Left cardiac atrium (tissue), 4 donors: ENCODE measurements at regions not wholly inside any gene's neighbourhood (a gene's known extent, or its start where the extent isn't known, plus 50 kb on each side); places are given as distances from the start of the nearest gene placed in this dataset.

Experiments used
- ATAC-seq, 2 donors: fragments of 200-7000 bp; cut with Tn5 transposase; one replicate each; pipeline ENCODE4 v1.9.1; 2020; ENCODE audit warnings: mild to moderate bottlenecking in 2 of 2, moderate library complexity in 2 of 2
- DNase-seq: peaks from one replicate; pipeline ENCODE4 v3.0.0-alpha.2; 2020
- intact Hi-C, 2 donors: fragments of 100-400 bp; cut with DNase I; formaldehyde crosslinking; loops; one replicate each; pipeline versions ENCODE4 v1.14.1 to v1.15.1; 2022 to 2023
- donor health status: DM: no; HTN: yes; CAD: no.
- donor health status: DM: no; HTN: yes; CAD: no; lungs with severe emphysema.
- donor health status: DM: yes; HTN: yes; CAD: no.
- donor health status: Dilated cardiomyopathy.

DNA sequence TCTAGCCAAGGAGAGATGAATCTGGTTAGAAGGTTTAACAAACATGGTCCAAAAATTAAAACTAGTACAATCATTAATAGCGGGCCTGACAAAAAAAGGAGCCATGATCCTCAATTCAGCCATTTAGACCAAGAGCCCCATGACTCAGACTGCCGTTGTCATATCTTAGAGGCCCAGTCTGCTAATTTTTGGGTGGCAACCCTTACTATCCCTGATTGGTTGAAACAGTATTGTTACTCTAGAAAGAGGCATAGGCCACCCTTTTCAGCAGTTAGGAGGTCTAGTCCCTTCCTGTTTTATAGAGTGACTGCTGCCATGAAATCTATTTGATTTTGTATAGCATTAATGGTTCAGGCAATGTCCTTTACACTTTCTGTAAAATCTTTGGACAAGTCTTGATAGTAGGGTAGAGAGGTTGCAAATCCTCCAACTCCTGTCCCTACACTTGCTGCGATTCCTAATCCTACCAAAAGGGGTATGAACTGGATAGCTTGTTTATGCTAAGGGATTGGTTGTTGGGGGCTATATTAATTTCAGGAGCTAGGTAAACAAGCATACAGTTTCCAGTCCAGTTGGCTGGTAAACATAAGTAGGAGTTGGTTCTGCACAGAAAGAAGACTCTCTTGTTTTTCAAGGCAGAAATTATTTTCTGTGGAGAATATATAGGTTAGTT is 1056.3 kb upstream of the CNTN5 start:
- no peak for DNase-seq
- intact Hi-C loops: no loop called here
- ATAC-seq: no peak

GRCh38 chr11:97965849-97966646 is 1054.7 kb upstream of the CNTN5 start:
- DNase-seq (no peak), ATAC-seq (peak; percentile 27 to 93)
- intact Hi-C loops: no loop called here

GRCh38 chr11:97966901-97967300 is 1053.8 kb upstream of the CNTN5 start:
- intact Hi-C loops: no loop called here
- no peak for ATAC-seq

GRCh38 chr11:97968071-97968470 is 1052.7 kb upstream of the CNTN5 start:
- DNase-seq: no peak
- no peak for ATAC-seq
- intact Hi-C loops: no loop called here

More at GRCh38 chr11:97966901-97967300, 1053.8 kb upstream of the CNTN5 start:
- no peak for DNase-seq

- intact Hi-C loops: no loop called here
- ATAC-seq (no peak), DNase-seq (no peak)
Observed at GRCh38 chr11:97972731-97973130, 1048.0 kb upstream of the CNTN5 start.

DNA sequence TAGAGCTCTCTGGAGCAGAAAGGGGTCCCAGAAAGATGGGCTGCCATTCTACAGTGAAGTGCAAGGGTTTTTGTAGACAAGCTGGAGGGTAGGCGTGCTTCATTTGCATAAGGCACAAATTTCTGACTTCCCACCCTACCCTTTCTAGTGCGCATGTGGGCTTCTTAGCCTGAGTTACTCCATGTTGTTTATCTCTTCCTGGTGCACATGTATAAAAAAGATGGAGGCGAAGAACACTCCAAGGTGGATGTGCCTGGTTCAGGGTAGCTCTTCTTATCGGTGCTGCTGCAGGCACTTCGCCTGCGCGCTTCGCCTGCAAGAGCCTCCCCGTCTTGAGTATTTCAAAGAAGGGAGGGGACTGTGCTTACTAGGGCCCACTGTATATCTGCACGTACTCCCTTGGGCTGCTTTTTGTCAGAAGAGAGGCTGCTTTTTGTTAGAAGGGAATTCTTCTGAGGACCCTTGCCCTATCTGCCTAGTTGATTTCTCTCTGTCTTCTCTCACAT is 1047.3 kb upstream of the CNTN5 start:
- intact Hi-C loops: no loop called here
- ATAC-seq (no peak), DNase-seq (no peak)

- ATAC-seq (no peak), DNase-seq (no peak)
- intact Hi-C loops: no loop called here
Observed at GRCh38 chr11:97974798-97975498, 1045.8 kb upstream of the CNTN5 start.

- intact Hi-C loops: no loop called here
- no peak for ATAC-seq
- DNase-seq: no peak
Observed at GRCh38 chr11:97977726-97978125, 1043.0 kb upstream of the CNTN5 start.

DNA sequence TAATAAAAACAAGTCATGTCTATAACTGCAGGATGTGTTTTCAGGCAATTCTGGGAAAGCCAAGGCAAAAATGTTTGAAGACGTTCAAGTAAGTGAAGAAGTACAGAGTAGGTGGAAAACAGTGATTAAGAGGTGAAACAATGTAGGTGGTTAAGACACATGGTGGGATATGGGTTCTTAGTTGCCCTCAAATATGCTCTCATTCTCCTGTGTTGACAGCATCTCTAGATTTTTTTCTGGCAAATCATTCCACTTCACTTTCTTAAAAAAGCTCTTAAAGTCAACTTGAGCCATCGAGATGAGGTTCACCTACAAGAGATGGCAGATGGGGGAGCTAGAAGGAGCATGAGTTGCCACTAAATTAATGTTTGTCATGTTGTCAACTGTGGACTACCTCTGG is 1041.0 kb upstream of the CNTN5 start:
- ATAC-seq (no peak), DNase-seq (no peak)
- intact Hi-C loops: no loop called here

GRCh38 chr11:97982512-97982911 is 1038.2 kb upstream of the CNTN5 start:
- intact Hi-C loops: no loop called here
- DNase-seq (no peak), ATAC-seq (no peak)

DNA sequence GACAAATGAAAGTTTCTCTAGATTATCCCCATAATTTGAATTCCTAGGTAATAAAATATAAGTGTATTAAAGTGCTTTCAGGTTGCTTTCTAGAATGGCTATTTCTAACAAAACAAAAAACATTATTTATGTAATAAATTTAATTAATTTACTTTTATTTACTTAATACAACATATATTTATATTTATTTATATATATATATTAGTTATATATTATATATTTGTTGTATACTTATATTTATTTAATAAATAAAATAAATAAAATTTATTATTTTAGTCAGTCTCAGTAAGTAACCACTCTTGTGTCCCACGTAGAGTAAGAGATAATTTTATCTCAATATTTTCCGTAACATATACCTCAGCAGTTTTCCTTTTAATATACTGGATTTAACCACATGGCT is 1031.6 kb upstream of the CNTN5 start:
- DNase-seq (no peak), ATAC-seq (no peak)
- intact Hi-C loops: no loop called here

DNA sequence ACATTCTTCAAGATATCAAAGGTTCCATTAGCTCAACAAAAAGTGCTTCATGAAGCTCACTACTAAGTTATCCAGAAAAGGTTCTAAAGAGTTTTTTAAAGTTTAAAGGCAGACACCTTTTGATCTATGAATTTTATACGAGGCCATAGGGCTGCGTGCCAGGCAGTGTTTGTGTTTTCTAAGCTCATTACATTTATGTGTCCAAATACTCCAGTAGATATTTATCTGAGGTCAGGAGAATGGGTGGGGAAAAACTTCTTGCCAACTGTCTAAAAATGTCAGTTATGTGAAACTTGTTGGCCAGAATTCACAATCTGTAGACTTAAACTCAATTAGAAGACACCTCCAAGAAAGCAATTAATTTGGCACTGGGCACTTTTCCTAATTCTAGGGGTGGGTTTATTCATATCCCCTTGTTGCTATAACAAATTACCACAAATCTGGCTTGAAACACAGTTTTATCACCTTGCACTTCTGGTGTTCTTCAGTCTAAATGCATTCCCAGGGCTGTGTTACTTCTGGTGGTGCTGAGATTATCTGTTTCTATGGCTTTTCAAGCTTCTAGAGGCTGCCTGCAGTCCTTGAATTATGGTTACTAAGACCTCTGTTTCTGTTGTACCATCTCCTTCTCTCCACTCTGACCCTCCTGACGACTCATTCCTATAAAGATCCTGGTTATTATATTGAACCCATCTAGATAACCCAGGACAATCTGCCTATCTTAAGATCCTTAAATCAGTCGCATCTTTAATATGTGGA is 1030.4 kb upstream of the CNTN5 start:
- intact Hi-C loops: no loop called here
- DNase-seq (no peak), ATAC-seq (no peak)

DNA sequence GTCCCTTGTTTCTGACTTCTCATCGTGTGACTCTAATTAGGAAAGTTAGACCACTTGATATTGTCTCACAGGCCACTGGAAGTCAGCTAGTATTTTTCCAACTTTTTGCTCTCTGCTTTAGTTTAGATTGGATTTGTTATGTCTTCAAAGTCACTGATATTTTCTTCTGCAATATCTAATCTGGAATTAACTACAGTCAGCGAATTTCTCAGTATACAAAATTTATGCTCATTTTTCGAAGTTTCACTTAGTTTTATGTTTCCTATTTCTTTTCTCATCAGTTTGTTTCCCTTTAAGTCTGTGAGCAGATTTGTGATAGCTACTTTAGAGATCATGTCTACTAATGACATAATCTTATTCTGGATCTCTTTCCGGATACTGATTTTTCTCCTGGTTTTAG is 1027.2 kb upstream of the CNTN5 start:
- DNase-seq (no peak), ATAC-seq (no peak)
- intact Hi-C loops: no loop called here

DNA sequence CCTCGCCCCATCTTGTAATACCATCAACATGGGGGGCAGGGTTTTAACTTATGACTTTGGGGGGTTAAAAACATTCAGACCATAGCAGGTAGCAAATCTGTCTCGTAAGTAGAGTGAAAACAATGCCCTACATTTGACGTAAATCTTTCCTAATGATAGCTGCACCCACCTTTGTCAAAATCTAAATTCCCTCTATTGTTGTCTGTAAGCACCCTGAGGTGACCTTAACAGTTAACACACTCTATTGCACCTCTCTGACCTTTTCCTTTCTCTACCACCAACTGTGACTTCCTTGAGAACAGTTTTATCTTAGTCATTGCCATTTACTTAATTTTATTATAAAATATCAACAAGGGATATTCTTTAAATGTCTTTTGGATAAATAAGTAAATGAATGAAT is 1024.9 kb upstream of the CNTN5 start:
- ATAC-seq (no peak), DNase-seq (no peak)
- intact Hi-C loops: no loop called here

DNA sequence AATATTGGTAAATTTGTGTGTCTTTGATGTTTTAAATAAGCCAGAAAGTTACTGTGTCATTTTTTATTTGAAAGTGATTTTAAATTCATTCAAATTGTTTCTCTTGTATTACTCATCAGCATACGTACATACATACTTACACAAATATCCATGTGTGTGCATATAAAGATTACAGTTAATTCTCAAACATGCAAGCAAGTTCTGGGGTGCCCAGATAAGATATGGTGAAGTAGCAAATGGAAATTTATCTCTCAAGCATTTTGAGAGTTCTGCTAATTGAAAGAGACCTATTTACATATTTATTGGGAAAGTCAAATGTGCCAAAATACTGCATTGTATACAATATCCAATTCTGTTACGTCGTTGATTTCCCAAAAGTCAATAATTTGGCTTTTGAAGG is 1024.0 kb upstream of the CNTN5 start:
- ATAC-seq: no peak
- no peak for DNase-seq
- intact Hi-C loops: no loop called here

DNA sequence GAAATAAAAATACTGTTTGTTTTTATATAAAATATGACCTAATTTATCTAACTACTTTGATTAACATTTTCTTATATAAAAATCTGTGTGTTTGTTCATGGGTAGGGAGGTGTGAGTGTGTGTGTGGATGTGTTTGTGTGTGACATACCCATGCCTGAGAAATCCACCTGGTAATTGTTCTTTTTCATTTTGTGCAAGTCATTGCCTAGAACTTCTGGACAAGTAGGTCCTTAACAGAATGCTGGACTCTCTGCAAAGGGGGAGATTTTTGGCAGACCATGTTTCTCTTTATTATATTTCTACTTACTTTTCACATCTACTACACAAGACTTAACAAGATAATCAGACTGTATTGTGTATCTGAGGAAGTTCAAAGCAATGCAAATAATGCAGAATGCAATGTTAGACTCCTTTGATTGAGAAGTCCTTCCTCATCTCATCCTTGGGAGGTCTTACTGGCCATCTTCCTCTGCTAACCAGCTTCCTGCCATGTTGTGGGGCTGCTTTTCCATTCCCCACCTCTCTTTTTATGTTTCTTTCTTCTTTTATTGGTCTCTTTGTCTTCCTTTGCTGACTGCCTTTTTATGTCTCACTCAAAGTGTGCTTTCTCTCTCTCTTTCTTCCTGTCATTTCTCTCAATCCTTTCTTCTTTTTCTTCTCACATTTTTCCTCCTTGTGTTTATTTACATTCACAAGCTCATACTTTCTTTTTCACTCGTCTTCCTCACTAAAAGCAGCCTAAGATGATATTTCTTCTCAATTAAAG is 1017.0 kb upstream of the CNTN5 start:
- DNase-seq: no peak
- ATAC-seq: no peak
- intact Hi-C loops: no loop called here

GRCh38 chr11:98007072-98007471 is 1013.7 kb upstream of the CNTN5 start:
- DNase-seq (no peak), ATAC-seq (no peak)
- intact Hi-C loops: no loop called here

DNA sequence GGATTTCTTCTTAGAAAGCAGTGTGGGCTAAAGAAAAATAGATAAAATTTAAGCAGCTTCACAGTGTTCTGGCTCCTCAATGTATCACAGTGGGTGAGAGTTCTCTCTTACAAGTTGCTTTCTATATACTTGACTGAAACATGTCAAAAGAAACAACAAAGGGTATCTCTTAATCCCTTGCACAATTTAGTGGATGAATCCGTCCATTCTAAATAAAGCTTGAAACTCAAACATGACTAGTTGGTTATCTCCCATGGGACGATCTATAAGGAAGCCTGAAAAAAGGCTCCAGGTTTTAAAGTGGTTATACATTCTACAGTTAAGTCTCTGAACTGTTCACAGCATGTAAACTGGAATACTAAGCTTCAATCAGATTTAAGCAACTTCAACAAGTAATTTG is 993.1 kb upstream of the CNTN5 start:
- DNase-seq: no peak
- no peak for ATAC-seq
- intact Hi-C loops: no loop called here

DNA sequence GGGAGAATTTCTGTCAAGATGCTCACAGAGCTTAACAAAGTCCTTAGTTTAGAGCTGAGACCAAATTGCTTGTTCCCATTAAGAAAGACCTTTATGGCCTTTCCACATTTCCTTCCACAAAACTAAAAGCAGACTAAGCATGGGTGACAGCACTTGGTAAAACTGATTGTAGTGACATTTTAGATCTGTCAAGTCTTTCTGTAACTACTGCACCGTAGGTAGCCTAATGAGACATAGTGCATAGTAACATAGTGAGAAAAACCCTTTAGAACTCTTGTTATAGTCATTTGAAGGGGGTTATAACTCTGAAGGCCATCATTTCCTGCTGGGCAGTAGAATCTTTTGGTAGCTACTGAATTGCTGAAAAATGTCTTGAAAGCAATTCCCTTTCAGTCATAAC is 990.9 kb upstream of the CNTN5 start:
- DNase-seq (no peak), ATAC-seq (no peak)
- intact Hi-C loops: no loop called here
